ENCODE measurements at regions not wholly inside any gene's neighbourhood (a gene's known extent, or its start where the extent isn't known, plus 50 kb on each side); places are given as distances from the start of the nearest gene placed in this dataset.

DNA sequence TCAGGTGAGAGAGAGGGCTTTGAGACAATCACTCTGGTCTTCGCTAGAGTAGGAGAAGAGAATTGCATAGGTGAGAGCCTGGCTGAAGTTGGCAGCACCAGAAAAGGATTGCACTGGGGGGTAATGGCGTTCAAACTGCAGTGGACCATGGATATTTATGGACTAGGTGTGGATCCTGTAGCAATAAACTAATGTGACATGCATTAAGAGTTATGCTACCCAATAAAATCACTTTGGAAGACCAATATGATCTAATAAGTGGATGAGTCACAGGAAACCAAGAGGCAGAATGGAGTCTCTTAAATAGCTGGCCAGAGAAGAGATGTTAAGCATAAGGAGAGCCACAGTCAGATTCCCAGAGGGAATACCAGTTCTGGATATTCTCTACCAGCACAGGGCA is 259.8 kb downstream of the FBXO8 start:
- TF ChIP-seq, protein P1, sequence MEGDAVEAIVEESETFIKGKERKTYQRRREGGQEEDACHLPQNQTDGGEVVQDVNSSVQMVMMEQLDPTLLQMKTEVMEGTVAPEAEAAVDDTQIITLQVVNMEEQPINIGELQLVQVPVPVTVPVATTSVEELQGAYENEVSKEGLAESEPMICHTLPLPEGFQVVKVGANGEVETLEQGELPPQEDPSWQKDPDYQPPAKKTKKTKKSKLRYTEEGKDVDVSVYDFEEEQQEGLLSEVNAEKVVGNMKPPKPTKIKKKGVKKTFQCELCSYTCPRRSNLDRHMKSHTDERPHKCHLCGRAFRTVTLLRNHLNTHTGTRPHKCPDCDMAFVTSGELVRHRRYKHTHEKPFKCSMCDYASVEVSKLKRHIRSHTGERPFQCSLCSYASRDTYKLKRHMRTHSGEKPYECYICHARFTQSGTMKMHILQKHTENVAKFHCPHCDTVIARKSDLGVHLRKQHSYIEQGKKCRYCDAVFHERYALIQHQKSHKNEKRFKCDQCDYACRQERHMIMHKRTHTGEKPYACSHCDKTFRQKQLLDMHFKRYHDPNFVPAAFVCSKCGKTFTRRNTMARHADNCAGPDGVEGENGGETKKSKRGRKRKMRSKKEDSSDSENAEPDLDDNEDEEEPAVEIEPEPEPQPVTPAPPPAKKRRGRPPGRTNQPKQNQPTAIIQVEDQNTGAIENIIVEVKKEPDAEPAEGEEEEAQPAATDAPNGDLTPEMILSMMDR (IDR thresholded peaks at IDR 0.05; ENCODE audit: low read depth, low read length, poor library complexity, severe bottlenecking): no peak
- no peak for TF ChIP-seq EZH2phosphoT487 (IDR thresholded peaks at IDR 0.05; ENCODE audit: borderline replicate concordance, low read length)
